ENCODE measurements at regions not wholly inside any gene's neighbourhood (a gene's known extent, or its start where the extent isn't known, plus 50 kb on each side); places are given as distances from the start of the nearest gene placed in this dataset.
"Not testable (repeated sequence)": the region's sequence is repeated elsewhere in the genome, so short reads cannot be mapped to it uniquely, and the experiment has no call there.

DNA sequence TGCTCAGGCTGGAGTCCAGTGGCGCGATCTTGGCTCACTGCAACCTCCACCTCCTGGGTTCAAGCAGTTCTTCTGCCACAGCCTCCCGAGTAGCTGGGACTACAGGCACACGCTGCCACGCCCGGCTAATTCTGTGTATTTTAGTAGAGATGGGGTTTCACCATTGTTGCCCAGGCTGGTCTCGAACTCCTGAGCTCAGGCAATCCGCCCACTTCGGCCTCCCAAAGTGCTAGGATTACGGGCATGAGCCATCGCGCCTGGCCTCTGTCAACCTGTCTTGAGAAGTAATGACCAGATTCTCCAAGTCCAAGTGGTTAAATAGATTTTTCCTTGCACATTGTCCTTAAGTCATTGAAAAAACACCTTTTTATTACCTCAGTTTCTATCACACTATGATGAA, 283.7 kb downstream of the KCNJ2 start:
- not testable (repeated sequence) for DNase-seq

DNA sequence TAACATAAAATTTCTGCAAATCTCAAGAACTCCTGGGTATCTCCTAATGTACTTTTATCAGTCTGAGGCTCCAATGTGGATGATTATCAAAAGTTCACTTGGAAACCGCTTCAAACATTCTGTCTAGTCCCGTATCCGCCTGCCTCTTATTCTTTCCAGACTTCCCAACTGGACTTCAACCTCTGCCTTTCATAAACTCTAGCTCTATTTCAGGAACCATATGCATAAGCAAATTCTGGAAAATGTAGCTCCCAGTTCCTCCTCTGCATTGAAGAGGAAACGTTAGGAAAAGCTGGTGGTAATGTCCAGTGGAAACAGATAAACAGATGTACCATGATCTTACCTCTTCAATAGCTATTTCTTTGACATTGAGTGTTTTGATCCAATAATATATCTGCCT, 285.0 kb downstream of the KCNJ2 start:
- DNase-seq: no peak

DNA sequence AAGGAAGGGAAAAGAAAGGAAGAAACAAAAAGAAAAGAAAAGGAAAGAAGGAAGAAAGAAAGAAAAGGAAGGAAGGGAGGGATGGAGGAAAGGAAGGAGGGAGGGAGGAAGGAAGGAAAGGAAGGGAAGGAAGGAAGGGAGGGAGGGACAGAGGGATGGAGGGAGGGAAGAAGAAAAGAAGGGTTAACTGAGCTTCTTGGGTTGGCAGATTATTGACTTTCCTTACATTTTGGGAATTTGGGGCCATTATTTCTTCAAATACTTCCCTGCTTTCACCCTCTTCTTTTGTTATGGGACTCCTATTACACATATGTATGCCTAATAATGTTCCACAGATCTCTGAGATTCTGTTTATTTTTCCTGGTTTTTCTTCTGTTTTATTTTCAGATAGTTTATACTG, 285.6 kb downstream of the KCNJ2 start:
- no peak for DNase-seq

DNA sequence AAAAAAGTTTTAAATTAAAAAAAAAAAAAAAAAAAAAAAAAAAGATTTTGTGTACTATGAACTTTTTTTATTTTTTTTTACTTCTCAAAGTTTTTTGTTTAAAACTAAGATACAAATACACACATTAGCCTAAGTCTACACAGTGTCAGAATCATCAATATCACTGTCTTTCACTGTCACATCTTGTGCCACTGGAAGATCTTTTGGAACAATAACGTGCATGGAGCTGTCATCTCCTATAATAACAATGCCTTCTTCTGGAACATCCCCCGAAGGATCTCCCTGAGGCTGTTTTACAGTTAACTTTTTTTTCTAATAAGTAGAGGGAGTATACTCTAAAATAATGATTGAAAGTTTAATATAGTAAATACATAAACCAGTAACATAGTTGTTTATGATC, 295.7 kb downstream of the KCNJ2 start:
- no peak for DNase-seq

DNA sequence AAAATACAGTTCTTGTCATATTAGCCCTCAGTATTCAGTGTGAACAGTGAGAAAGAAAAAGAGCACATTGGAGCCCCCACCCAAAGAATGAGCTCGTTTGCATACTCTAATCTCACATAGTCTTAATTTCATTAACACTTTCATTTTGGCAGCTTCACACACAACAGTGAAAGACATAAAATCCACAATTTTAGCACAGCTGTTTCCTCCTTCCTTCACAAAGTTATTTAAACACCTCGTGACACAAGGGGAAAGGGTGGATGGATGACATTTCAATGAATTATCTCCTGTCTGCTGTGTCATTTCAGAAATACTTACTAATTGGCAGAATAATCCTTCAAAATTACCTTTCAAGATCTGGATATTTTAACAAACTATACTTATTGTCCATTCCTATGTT, 299.3 kb downstream of the KCNJ2 start:
- no peak for DNase-seq

DNA sequence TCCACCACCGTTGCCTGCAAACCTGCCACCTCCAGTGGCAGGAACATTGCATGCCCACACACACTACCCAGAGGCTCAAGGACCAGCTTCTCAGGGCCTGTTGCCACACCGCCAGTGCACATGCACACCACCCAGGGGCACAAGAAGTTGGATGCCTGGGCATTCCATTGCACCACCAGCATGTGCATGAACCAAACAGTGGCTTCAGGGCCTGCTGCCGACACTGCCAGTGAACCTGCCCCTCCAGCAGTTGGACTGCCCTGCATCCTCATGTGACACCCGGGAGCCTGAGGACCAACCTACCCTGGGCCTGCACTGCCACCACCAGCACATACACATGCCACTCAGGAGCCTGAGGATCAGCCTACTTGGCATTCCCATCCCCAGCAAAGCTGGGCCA, 303.7 kb downstream of the KCNJ2 start:
- DNase-seq: no peak

DNA sequence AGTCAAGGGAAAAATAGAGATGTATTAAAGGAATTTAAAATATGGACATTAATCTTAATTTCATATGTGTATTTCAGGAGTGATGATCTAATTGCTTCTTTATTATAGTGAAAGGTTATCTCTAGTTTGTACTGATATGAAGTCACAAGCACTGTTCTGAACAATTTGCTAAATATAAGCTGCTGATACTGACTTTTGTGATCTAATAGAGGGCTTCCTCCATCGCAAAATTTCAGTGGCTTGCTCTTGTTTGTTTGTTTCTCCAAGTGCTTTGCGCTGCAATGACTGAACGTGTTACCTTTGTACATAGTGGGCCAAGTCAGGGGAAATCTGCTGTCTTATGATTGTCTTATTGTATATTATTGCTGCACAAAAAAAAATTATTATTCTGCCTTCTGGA, 307.0 kb downstream of the KCNJ2 start:
- DNase-seq: no peak

DNA sequence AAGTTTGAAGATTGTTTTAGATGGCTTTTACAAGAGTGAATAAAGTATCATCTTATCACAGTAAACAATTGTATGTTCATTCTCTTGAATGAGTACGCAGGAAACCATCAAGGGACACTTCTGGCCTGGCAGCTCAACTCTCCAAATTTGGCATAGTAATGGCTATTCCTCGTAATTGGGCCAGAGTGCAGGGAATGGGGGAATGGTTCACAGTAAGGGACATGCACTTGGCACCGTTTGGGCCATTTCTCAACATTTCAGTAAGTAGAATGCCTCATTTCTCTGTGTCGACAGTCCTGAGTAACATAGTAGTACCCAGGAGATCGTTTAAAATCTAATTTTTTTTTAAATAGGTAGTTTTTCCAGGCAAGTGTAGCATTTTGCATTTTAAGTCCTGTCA, 309.6 kb downstream of the KCNJ2 start:
- DNase-seq: no peak

DNA sequence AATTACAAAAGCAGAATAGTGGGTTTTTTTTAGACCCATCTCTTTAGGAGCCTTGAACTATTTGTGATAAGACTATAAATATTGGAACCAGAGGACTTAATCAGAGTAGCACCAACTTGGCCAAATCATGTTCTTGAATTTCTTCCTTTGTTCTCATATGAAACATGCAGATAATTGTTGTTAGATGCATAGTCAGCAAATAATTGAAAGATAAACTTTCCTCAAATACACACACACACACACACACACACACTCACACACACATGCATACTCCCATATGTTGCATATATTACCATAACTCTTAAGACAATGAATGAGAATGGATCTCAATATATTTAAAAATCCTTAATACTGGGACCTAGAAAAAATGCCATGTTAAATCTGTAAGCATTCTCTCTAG, 310.4 kb downstream of the KCNJ2 start:
- DNase-seq: no peak

DNA sequence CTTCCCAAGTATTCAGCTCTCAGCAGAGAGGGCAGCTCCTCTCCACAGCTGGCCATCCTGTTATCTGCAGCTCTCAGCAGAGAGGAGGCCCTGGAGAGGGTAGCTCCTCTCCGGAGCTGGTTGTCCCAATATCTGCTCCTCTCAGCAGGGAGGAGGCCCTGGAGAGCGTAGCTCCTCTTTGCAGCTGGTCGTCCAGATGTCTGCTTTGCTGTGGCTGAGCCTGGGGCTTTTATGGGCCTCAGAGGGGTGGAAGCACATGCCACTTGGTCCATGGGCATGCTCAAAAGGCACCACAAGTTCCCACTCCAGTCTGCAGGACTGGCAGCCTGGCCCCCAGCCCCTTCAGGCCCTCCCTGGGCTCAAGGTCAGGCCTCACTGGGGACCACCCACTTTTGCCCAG, 314.3 kb downstream of the KCNJ2 start:
- no peak for DNase-seq

DNA sequence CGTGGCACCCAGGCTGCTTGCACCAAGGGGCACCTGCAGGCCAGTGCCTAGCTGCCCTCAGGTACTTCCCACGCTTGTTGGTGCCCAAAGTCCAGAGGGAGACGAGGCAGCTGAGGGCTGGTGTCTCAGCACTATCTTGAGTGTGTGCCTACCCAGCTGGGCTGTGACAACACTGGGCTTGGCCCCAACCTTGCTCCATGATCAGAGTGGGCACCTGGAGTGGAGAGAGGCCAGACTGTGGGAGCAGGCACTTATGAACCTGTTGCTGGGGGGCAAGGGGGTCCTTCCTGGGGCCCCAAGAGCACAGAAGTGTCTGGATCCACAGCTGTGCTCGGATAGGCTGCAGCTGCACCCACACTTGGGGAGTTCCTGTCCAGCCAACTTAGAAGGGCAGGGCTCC, 314.7 kb downstream of the KCNJ2 start:
- no peak for DNase-seq

DNA sequence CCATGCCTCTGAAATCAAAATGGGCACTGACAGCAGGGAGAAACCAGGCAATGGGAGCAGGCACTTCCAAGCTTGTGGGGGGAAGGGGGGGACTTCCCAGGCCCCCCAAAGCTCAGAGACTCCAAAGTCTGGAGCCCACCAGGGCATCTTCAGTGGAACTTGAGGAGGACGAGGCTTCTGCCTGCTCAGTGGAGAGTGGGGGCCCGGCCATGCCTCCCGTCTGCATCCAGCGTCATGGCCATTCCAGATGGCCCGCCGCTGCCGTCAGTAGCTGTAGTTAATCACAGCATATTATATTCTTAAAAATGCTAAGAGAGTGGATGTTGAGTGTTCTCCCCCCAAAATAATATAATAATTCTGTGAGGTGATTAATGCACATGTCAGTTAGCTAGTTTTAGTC, 315.2 kb downstream of the KCNJ2 start:
- no peak for DNase-seq

DNA sequence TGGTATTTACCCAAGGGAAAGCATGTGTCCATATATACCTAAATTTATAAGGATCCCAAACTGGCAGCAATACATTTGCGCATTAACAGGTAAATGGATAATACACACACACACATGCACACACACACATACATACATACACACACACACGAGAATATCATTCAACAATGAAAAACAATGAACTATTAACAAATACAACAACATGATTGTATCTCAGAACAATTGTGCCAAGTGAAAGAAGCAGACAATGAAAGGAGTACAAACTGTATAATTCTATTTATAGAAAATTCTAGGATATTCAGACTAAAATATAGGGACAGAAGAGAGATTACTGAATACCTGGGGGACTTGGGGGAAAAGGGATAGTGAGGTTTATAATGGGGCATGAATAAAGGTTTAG, 323.0 kb downstream of the KCNJ2 start:
- no peak for DNase-seq

DNA sequence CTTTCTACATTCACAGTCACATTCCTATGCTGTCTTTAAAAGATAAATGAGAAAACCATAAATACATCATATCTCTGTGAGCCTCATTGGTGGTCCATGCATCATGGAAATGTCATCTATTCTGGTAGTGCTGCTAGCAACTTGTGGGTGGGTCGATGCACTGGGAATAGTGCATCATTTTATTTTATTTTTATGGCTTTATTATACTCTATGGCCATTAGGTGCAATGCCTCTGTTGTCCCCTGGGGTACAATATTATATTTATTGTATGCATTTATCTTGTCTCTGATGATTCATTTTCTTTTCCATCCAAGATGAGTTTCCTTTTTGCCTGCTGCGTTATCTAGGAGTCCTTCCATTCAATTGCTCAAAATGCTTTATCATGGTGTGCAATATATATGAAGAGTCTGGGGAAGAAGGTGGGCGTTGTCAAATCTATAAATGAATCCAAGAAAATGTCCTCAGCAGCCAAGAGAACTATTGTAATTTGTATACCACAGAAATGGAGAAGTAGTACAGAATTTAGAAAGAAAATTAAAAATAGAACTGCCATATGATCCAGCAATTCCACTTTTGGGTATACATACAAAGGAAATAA, 324.0 kb downstream of the KCNJ2 start:
- DNase-seq: no peak

DNA sequence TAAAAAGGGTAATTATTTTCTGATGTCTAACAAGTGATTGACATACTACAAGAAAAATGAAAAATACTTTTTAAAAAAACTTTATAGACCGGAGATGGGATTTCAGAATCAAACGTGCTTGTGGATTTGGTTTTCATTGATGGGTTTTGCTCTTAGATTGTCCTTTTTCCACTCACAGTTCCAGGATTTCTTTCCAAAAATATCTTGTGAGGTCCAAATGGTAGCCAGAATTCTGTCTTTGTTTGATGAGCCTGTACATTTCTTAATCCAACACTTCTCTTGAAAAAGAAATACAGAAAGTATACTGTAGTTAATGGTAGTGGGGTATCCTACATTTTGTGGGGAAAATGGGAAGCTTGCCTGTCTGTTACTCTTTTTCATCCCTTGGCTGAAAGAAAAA, 329.3 kb downstream of the KCNJ2 start:
- DNase-seq: no peak

DNA sequence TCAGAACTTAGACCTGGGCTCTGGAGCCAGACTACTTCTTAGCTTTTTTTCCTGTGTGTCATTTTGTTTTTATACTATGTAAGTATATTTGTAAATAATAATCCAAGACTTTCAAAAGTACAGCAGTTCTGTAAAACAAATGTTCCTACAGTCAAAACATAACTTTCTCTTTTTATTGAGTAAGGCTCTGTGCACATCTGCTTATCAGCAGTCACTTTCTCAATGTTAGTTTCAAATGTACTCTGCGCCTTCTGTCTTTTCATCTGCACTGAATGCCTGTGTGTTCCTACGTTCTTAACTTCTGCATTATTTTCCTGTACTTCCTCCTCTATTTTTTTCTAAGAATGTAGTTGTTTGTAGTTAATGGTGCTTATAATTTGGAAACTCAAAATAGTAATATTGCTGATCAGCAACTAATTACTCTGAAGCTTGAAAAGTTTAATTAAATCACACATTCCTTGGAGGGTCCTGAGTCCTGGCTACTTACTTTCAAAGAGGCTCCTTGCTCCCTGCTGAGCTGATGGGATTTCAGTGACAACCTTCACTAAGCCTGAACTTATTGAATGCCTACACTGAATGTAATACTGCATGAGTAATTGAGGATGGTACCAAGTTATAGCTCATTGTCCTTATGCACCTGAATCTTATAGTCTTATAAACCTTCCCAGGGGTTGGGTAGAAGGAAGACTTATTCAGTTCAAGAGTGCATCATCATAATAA, 329.9 kb downstream of the KCNJ2 start:
- DNase-seq: no peak

DNA sequence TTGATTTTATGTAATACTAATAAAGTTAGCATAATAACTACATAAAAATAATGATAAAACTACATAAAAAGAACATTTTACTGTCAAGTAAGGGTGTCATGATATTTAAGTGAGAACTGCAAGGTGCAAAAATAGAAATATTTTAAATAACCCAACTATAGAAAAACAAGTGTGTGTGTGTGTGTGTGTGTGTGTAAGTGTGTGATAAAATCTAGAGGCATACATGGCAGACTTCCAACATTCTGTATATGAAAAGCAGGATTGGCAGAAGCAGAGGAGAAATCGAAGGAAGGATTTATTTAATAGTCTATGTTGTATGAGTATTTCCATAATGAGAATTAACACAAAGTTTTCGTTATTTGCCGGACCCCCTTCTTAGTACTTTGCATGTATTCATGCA, 334.1 kb downstream of the KCNJ2 start:
- no peak for DNase-seq

DNA sequence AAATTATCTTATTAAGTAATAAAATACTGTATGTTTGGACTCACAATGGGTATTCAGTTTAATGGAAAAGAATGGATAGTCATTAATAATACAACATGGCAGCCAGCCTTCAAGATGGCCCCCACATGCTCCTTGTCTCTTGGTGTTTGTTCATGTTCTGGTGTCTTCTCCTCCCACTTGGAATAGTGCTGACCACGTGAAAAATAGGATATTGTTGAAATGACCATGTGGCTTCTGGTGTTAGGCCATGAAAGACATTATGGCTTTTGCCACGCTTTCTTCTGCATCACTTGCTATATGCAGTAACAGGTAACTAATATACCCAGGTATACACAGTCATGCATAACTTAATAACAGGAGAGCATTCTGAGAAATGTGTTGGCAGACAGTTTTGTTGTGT, 341.0 kb downstream of the KCNJ2 start:
- no peak for DNase-seq

DNA sequence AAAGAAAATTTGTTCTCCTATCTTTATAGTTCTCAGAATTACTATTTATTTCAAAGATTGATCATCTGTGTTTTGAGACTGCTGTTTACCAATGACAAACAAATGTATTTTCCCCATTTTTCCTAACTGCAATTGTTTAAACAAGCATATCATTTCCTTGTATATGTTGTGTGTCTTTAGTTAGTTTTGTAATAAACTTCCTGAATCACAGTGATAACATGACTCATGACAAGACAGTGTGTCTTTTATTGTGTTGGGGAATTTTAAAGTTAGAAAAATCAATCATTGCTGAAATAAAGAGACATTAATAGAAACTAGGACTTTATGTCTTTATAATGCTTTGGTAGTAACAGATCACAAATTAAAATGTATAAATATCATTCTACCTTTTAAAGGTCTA, 348.5 kb downstream of the KCNJ2 start:
- DNase-seq: no peak

DNA sequence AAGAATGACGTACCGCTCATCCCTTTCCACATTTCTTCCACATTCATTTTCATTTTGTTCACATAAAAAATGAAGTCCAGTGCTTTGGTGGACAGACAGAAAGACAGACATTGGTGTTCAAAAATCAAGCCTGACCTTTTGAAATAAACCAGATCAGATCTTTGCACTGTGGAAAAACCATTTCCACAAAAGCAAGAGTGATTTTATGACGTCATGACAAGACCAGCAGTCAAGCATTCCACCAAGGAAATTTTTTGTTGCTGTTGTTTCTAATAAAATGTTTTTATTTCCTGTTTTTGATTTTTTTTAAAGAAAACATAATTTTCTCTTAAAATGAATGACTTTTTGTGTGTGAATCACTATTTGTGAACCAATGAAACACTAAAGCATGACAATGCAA, 350.0 kb downstream of the KCNJ2 start:
- DNase-seq: no peak

DNA sequence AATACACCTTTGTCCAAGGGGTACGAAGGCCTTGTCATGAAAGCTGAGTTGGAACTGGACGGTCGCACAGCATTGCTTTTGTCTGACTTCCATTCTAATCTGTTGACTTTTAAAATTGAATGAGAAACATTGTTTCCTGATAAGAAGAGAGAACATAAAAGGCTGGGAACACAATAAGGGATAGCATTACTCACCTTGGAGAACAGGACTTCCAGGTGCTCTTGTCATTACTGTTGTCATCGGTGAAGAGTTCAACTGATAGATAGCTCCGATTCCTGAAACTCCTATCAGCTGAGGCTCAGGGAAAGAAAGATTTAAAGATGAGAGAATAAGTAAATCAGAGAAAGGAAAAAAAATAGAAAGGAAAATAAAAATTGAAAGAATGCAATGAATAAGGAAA, 351.1 kb downstream of the KCNJ2 start:
- DNase-seq: no peak

DNA sequence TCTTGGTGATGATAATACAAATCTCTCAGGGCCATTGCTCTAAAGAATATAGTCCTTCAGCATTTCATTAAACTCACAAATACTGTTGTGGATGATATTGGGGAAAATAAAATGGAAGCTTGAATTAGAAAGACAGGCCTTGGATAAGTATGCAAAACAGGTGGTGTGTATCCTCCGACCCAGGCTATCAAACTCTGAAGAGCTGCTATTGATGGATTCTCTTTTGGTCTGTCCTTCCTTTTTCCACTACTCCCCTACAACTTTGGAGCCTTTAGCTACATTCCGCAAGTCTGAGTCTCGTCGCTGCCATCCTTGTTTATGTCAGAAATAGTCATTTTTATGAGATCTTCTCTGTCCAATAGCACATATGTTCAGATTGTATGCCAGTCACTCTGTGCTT, 351.6 kb downstream of the KCNJ2 start:
- no peak for DNase-seq

DNA sequence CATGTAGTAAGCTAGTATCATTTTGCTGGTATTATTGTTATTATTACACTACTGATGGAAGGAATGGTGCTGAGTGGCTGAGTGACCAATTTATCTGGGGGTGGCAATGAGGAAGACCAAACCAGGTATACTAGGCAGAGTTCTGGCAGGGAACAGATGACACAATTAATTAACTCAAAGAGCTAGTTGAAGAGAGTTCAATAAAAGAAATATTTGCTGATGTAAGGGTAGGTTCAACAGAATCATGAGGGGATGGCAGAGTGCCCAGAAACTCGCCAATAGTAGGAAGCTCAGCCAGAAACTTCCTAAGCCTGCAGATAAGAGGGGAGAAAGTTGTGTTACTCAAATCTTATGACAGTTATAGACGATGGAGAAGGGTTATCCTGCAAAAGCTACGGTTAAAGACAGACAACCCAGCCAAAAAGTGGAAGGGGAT, 352.5 kb downstream of the KCNJ2 start:
- no peak for DNase-seq

DNA sequence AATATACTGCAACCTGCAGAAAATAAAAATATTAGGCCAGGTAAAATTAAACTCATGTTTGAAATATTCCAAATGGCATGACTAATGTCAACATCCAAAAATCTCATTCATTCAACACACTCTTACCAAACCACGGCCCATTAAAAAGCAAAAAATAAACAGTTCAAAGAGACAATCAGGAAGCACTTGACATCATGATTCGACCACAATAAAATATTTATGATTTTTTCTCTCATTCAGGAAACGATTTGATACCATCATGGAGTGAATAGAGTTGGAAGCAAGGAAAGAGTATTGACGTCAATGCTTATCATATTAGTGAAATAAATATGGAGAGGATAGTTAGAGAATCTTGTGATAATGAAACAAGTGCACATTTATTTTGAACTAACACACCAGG, 354.1 kb downstream of the KCNJ2 start:
- no peak for DNase-seq

DNA sequence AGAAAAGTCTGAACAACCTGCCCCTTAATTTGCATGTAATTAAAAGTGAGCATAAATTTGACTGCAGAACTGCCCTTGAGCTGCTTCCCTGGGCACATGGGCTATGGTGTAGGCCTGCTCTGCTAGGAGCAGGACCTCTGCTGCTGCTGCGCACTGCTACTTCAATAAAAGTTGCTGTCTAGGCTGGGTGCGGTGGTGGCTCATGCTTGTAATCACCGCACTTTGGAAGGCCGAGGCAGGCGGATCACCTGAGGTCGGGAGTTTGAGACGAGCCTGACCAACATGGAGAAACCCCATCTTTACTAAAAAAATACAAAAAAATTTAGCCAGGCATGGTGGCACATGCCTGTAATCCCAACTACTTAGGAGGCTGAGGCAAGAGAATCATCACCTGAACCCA, 355.7 kb downstream of the KCNJ2 start:
- DNase-seq: not testable (repeated sequence)
